Esophagus squamous epithelium (tissue), 5 donors: ENCODE measurements at regions not wholly inside any gene's neighbourhood (a gene's known extent, or its start where the extent isn't known, plus 50 kb on each side); places are given as distances from the start of the nearest gene placed in this dataset.
A peak's percentile ranks its signal among the peaks of the same experiment; 100 is the strongest.

Source experiments
- DNase-seq: peaks from one replicate; lab custom pipeline; 2025; lab: John Stamatoyannopoulos, UW
- H3K27ac ChIP-seq, 4 donors: fragments of 200-600 bp; sonication (generic); one replicate each; pipeline ENCODE4 v1.5.1; 2016 to 2019; ENCODE audit warnings: mild to moderate bottlenecking in 1 of 4
- H3K27me3 ChIP-seq, 4 donors: fragments of 200-600 bp; sonication (generic); 1 replicate in 3 of 4; 2 replicates in 1 of 4; pipeline versions ENCODE4 v1.5.1 to v1.6.0; 2017 to 2021; ENCODE audit warnings: antibody characterized with exemption in 1 of 4
- H3K36me3 ChIP-seq, 3 donors: fragments of 200-600 bp; sonication (generic); one replicate each; pipeline ENCODE4 v1.5.1; 2016 to 2019
- H3K4me1 ChIP-seq, 3 donors: fragments of 200-600 bp; sonication (generic); one replicate each; pipeline ENCODE4 v1.5.1; 2017 to 2019
- H3K4me3 ChIP-seq, 4 donors: fragments of 200-600 bp; sonication (generic); 1 replicate in 3 of 4; 2 replicates in 1 of 4; pipeline ENCODE4 v1.5.1; 2016 to 2019; ENCODE audit warnings: mild to moderate bottlenecking in 2 of 4, moderate library complexity in 1 of 4
- H3K9me3 ChIP-seq, 3 donors: fragments of 200-600 bp; sonication (generic); one replicate each; pipeline ENCODE4 v1.5.1; 2016 to 2019
- POLR2A ChIP-seq, 4 donors: fragments of 450-650 bp; IDR thresholded peaks; one replicate each; pipeline ENCODE4 v1.6.1; 2017; ENCODE audit warnings: antibody characterized with exemption in 4 of 4, mild to moderate bottlenecking in 4 of 4, moderate library complexity in 3 of 4
- WGBS, 2 donors: methylation state at CpG; one replicate each; pipeline ENCODE4 v1.1.5; 2018; 5-methylcytosine and 5-hydroxymethylcytosine counted together
- intact Hi-C: fragments of 100-400 bp; cut with DNase I; formaldehyde crosslinking; loops from one replicate; pipeline ENCODE4 v1.15.0; 2022
- TF ChIP-seq, protein P1 (sequence below), 6 experiments: fragments of 450-650 bp in 4 of 6; fragments of 200-600 bp in 2 of 6; sonication (generic) in 2 of 6; IDR thresholded peaks; one replicate each; pipeline ENCODE4 v1.5.1; 2016 to 2019; ENCODE audit warnings: antibody characterized with exemption in 6 of 6, mild to moderate bottlenecking in 4 of 6, moderate library complexity in 4 of 6
- donor health status: DM: yes; HTN: yes; CAD: no.

DNA sequence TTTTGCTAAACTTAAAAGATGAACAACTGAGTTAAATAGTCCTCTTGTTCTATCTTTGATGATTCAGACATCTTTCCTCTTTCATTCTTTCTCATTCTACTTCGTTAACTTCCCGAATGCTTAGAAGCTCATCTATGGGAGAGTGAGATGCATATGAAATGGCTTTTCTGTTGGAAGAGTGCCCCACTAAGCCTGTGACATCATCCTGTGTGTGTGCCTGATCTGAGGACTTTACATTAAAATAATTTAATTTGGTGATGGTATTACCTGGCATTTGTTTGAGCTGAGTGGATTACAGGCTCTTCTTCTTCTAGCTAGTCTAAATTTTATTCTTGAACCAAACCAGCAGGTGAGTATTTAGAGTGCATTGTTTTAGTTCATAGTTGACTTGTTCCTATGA, 626.5 kb downstream of the QKI start:
- Histone ChIP-seq H3K9me3 (no peaks in the 10 kb centered on the region), H3K27ac (no peak overlapping the region), H3K4me3 (no peak overlapping the region), H3K36me3 (no peaks in the 10 kb centered on the region), H3K27me3 (no peaks in the 10 kb centered on the region), H3K4me1 (no peaks in the 10 kb centered on the region)
- TF ChIP-seq, protein P1, sequence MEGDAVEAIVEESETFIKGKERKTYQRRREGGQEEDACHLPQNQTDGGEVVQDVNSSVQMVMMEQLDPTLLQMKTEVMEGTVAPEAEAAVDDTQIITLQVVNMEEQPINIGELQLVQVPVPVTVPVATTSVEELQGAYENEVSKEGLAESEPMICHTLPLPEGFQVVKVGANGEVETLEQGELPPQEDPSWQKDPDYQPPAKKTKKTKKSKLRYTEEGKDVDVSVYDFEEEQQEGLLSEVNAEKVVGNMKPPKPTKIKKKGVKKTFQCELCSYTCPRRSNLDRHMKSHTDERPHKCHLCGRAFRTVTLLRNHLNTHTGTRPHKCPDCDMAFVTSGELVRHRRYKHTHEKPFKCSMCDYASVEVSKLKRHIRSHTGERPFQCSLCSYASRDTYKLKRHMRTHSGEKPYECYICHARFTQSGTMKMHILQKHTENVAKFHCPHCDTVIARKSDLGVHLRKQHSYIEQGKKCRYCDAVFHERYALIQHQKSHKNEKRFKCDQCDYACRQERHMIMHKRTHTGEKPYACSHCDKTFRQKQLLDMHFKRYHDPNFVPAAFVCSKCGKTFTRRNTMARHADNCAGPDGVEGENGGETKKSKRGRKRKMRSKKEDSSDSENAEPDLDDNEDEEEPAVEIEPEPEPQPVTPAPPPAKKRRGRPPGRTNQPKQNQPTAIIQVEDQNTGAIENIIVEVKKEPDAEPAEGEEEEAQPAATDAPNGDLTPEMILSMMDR (IDR thresholded peaks at IDR 0.05), result no peak
- TF ChIP-seq POLR2A (IDR thresholded peaks at IDR 0.05), result no peak
- no peak for DNase-seq
- 81 to 87% methylated on average over 2 of the region's 2 CpGs for WGBS, 2 donors
- intact Hi-C loops, result no loop called here

DNA sequence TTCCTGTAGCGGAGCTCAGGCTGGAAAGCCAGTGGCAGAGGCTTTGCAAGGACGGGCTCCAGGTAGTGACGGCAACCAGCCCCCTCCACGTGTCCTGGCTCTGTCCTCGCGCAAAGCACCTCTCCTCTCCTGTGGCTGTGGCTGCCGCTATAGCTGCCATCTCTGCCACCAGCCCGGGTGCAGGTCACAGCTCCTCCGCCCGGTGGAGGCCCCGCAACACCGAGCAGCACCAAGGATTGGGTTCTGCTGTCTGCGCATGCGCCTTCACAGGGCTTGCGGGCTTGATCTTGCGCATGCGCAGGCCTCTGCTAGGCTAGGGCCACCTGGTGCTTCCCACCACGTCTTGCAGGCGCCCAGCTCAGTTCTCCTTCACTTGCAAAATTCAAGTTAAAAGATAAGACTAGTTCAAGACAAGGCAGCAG, 625.4 kb downstream of the QKI start:
- Histone ChIP-seq H3K27me3 (no peaks in the 10 kb centered on the region), H3K4me1 (no peaks in the 10 kb centered on the region), H3K36me3 (no peaks in the 10 kb centered on the region), H3K9me3 (no peaks in the 10 kb centered on the region), H3K27ac (no peak overlapping the region), H3K4me3 (peak overlapping the region in 2 of 4 donors; percentile 10 to 38)
- DNase-seq, result no peak
- TF ChIP-seq, protein P1 (IDR thresholded peaks at IDR 0.05), result no peak
- TF ChIP-seq POLR2A (IDR thresholded peaks at IDR 0.05), result no peak
- intact Hi-C loops, result no loop called here
- WGBS, 2 donors, result 81 to 92% methylated on average over 14 to 16 of the region's 19 CpGs

DNA sequence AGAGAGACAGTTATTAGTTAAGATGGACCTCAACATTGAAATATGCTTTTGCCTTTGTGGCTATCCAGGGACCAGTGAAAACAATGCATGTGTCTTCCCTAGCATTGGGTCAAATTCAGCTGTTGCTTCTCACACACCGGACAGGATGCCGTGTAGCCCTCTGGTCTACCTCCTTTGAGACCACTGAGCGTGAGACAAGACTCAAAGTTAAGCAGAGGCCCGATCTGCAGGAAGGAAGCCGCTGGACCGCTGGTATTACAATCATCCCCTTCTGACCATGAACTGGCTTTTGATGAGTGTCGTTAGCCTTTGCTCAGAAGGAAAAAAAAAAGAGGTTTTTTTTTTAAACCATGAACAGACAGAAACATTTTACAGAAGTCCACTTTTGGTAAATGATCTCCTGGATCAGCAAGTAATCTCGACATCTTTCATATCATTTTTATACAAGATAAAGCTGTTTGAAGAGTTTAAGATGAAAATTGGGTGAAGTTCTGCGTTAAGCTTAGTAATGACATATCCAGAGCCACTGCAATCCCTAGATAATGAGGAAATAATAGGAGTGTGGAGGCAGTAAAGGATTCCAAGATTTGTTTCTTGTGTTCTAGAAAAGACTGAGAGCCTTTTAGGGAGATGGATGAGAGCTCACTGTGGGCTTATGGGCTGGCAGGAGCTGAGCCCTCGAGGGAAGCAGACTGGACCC, 622.8 kb downstream of the QKI start:
- Histone ChIP-seq H3K27ac (no peak overlapping the region), H3K4me3 (no peak overlapping the region), H3K36me3 (no peaks in the 10 kb centered on the region), H3K27me3 (no peaks in the 10 kb centered on the region), H3K4me1 (no peaks in the 10 kb centered on the region), H3K9me3 (no peaks in the 10 kb centered on the region)
- WGBS, 2 donors, result 53 to 54% methylated on average over 9 to 10 of the region's 10 CpGs
- intact Hi-C loops, result no loop called here
- no peak for TF ChIP-seq POLR2A (IDR thresholded peaks at IDR 0.05)
- TF ChIP-seq, protein P1 (IDR thresholded peaks at IDR 0.05), result no peak
- no peak for DNase-seq

DNA sequence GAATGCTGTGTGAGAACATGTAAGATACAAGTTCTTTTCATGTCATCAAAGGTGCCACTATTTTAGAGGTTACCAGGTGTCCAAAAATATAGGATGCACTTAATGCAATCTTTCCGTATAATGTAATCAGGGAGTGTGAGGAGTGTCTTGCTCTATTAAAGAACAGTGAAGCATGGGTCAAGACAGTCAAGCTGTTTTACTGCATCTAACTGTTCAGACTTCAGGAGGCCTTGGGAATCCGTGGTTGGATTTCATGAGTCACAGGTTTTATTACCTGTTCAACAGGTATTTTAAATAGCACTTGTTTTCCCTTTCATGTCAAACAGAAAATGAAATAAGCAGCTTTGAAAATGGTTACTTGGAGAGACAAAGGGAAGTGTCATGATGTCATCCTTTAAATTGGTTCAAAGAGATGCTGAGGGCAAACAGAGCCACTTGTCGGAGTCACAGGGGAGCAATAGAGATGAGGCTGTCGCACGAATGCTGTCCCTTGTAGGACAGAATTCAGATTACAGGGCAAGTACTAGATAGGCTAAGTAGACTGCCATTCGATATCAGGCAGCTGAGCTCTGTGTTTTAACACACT, 621.5 kb downstream of the QKI start:
- no peaks in the 10 kb centered on the region for H3K27me3 ChIP-seq
- no peak for DNase-seq
- no peaks in the 10 kb centered on the region for H3K36me3 ChIP-seq
- no peaks in the 10 kb centered on the region for H3K9me3 ChIP-seq
- H3K4me1 ChIP-seq, result no peaks in the 10 kb centered on the region
- 67% methylated on average over 6 of the region's 6 CpGs for WGBS, 2 donors
- no peak for TF ChIP-seq POLR2A (IDR thresholded peaks at IDR 0.05)
- TF ChIP-seq, protein P1 (IDR thresholded peaks at IDR 0.05), result no peak
- intact Hi-C loops, result no loop called here
- H3K4me3 ChIP-seq, result no peak overlapping the region
- H3K27ac ChIP-seq, result no peak overlapping the region

DNA sequence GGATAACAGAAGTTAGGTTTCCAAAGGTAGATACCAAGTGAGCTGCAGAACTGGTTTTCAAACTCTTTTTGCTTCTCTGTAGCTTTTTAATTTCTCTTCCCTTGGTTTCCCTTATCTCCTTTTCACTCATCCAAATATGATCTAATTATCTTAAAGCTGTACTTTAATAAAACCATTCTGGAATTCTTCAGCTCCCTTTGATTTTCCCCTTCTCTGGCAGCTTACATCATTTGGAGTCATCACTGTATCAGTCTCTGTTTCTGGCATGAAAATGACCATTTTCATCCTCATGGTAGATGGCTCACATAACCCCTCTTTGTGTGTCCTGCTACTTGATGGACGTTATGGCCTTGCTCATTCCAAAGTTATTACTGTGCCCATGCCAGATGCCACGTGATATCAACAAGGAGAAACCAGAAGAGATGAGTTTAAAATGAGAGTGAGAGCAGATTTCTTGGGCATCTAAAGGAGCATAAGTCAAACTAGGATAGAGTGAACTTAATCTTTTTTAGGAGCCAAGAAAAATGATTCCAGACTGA, 620.2 kb downstream of the QKI start:
- Histone ChIP-seq H3K4me3 (no peak overlapping the region), H3K27ac (no peak overlapping the region), H3K36me3 (no peaks in the 10 kb centered on the region), H3K27me3 (no peaks in the 10 kb centered on the region), H3K4me1 (no peaks in the 10 kb centered on the region), H3K9me3 (no peaks in the 10 kb centered on the region)
- intact Hi-C loops, result no loop called here
- no peak for TF ChIP-seq POLR2A (IDR thresholded peaks at IDR 0.05)
- TF ChIP-seq, protein P1 (IDR thresholded peaks at IDR 0.05), result no peak
- 31 to 48% methylated on average over 2 of the region's 2 CpGs for WGBS, 2 donors
- no peak for DNase-seq
